ENCODE measurements at regions not wholly inside any gene's neighbourhood (a gene's known extent, or its start where the extent isn't known, plus 50 kb on each side); places are given as distances from the start of the nearest gene placed in this dataset.
"Not testable (repeated sequence)": the region's sequence is repeated elsewhere in the genome, so short reads cannot be mapped to it uniquely, and the experiment has no call there.

DNA sequence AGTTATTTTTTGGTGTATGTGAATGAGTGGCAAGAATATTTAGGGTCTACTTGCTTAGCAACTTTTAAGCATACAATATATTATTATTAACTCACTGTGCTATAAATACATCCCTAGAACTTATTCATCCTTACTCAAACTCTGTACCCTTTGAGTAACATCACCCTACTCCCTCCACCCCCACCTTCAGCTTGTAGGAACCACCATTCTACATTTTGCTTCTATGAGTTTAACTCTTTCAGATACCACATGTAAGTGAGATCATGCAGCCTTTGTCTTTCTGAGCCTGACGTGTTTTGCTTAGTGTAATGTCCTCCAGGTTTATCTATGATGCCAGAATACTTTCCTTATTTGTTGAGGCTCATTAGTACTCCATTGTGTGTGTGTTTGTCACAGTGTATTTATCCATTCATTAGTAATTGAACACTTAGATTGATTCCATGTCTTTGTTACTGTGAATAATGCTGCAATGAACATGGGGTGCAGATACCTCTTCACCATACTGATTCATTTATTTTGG, 526.9 kb downstream of the PYDC2 start:
- H3K27ac ChIP-seq: no peak overlapping the region
- H3K4me3 ChIP-seq: no peak overlapping the region
- 37 to 47% (median 45%) methylated on average over 1 of the region's 1 CpG for WGBS, 3 donors
- no peaks in the 10 kb centered on the region for H3K36me3 ChIP-seq (ENCODE audit: insufficient read depth in 1 of 2, low read depth in 1 of 2)
- ATAC-seq (no peak), DNase-seq (no peak)
- intact Hi-C loops (cut with DNase I): no loop called here
- H3K9me3 ChIP-seq: no peaks in the 10 kb centered on the region
- H3K27me3 ChIP-seq (ENCODE audit: insufficient read depth in 3 of 3, low read length in 2 of 3): no peaks in the 10 kb centered on the region
- no peaks in the 10 kb centered on the region for H3K4me1 ChIP-seq
- TF ChIP-seq, protein P1, sequence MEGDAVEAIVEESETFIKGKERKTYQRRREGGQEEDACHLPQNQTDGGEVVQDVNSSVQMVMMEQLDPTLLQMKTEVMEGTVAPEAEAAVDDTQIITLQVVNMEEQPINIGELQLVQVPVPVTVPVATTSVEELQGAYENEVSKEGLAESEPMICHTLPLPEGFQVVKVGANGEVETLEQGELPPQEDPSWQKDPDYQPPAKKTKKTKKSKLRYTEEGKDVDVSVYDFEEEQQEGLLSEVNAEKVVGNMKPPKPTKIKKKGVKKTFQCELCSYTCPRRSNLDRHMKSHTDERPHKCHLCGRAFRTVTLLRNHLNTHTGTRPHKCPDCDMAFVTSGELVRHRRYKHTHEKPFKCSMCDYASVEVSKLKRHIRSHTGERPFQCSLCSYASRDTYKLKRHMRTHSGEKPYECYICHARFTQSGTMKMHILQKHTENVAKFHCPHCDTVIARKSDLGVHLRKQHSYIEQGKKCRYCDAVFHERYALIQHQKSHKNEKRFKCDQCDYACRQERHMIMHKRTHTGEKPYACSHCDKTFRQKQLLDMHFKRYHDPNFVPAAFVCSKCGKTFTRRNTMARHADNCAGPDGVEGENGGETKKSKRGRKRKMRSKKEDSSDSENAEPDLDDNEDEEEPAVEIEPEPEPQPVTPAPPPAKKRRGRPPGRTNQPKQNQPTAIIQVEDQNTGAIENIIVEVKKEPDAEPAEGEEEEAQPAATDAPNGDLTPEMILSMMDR (IDR thresholded peaks at IDR 0.05): no peak

DNA sequence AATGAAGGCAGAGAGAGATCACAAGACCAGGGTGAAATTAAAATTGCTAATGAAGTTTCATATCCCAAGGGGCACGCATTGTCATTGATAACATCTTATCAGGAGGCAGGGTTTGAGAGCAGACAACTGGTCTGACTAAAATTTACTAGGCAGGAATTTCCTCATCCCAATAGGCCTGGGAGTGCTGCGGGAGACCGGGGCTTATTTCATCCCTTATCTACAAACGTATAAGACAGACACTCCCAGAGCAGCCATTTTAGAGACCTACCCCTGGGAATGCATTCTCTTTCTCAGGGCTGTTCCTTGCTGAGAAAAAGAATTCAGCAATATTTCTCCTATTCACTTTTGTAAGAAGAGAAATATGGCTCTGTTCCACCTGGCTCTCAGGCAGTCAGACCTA, 533.0 kb downstream of the PYDC2 start:
- intact Hi-C loops (cut with DNase I); H3K27me3 ChIP-seq (ENCODE audit: insufficient read depth in 3 of 3, low read length in 2 of 3); H3K9me3 ChIP-seq; H3K27ac ChIP-seq; DNase-seq; H3K36me3 ChIP-seq (ENCODE audit: insufficient read depth in 1 of 2, low read depth in 1 of 2); H3K4me3 ChIP-seq; H3K4me1 ChIP-seq; ATAC-seq: not testable (repeated sequence)
- 57 to 77% (median 64%) methylated on average over 4 of the region's 4 CpGs for WGBS, 3 donors

DNA sequence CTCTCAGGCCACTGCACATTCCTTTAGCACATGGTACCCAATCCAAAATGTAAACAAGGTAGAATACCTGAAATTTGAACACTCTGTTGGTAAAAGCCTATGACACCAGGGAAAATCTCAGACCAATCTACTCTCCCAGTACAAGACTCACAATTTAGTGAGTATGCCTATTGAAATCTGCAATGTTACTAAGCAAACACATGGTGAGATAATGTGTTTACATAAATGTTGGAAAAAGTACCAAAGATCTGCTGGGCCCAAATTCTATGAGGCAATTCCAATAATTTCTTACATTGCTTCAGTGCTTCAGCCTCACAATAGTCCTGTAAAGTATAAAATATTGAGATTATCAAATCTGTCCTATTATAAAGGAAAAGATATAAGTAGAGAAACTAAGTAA, 536.1 kb downstream of the PYDC2 start:
- intact Hi-C loops (cut with DNase I): no loop called here
- no peaks in the 10 kb centered on the region for H3K9me3 ChIP-seq
- no peaks in the 10 kb centered on the region for H3K4me1 ChIP-seq
- no peaks in the 10 kb centered on the region for H3K27me3 ChIP-seq (ENCODE audit: insufficient read depth in 3 of 3, low read length in 2 of 3)
- TF ChIP-seq, protein P1 (IDR thresholded peaks at IDR 0.05): no peak
- ATAC-seq: no peak
- DNase-seq: no peak
- no peak overlapping the region for H3K27ac ChIP-seq
- no peaks in the 10 kb centered on the region for H3K36me3 ChIP-seq (ENCODE audit: insufficient read depth in 1 of 2, low read depth in 1 of 2)
- H3K4me3 ChIP-seq: no peak overlapping the region

- H3K9me3 ChIP-seq: no peaks in the 10 kb centered on the region
- no peaks in the 10 kb centered on the region for H3K36me3 ChIP-seq (ENCODE audit: insufficient read depth in 1 of 2, low read depth in 1 of 2)
- ATAC-seq (no peak), DNase-seq (no peak)
- TF ChIP-seq, protein P1 (IDR thresholded peaks at IDR 0.05): no peak
- no peaks in the 10 kb centered on the region for H3K4me1 ChIP-seq
- intact Hi-C loops (cut with DNase I): no loop called here
- H3K27me3 ChIP-seq (ENCODE audit: insufficient read depth in 3 of 3, low read length in 2 of 3): no peaks in the 10 kb centered on the region
- H3K27ac ChIP-seq: no peak overlapping the region
- 10 to 20% (median 15%) methylated on average over 1 of the region's 1 CpG for WGBS, 3 donors
- H3K4me3 ChIP-seq: no peak overlapping the region
These were observed 536.8 kb downstream of the PYDC2 start for GRCh38 chr3:191997579-191998268.

DNA sequence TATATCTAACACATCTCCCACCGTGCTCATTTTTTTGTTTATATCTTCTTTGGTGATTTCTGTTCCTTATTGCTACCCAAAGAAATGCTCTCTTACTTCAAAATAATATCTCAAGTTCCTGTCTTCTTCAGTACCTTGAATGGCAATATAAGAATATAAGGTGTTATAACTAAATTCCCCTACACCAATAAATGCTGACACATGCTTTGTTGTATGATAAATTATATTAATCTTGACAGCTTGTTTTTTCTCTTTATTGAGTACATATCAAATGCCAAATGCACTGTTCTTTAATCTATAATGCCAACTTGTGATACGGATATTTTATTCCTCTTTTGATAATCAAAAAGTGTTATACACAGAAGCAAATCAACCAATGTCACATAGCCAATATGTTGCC, 540.3 kb downstream of the PYDC2 start:
- Histone ChIP-seq H3K27me3 (ENCODE audit: insufficient read depth in 3 of 3, low read length in 2 of 3) (no peaks in the 10 kb centered on the region), H3K9me3 (no peaks in the 10 kb centered on the region), H3K27ac (no peak overlapping the region), H3K36me3 (ENCODE audit: insufficient read depth in 1 of 2, low read depth in 1 of 2) (no peaks in the 10 kb centered on the region), H3K4me3 (no peak overlapping the region), H3K4me1 (no peaks in the 10 kb centered on the region)
- DNase-seq: no peak
- no peak for ATAC-seq
- intact Hi-C loops (cut with DNase I): no loop called here
- 44 to 64% (median 44%) methylated on average over 2 of the region's 2 CpGs for WGBS, 3 donors
- TF ChIP-seq, protein P1 (IDR thresholded peaks at IDR 0.05): no peak
